CD4-positive, alpha-beta T cell (primary cell): ENCODE measurements at regions not wholly inside any gene's neighbourhood (a gene's known extent, or its start where the extent isn't known, plus 50 kb on each side); places are given as distances from the start of the nearest gene placed in this dataset.

Source experiments
- ATAC-seq: fragments of 200-7000 bp; cut with Tn5 transposase; one replicate; pipeline ENCODE4 v1.10.0; 2022; ENCODE audit warnings: mild to moderate bottlenecking; ENCODE audit not compliant: poor library complexity
- CTCF ChIA-PET: fragments of 350-600 bp; sonication (Branson Sonifier 250); formaldehyde crosslinking; loops from one replicate; lab custom pipeline; 2021; ENCODE audit warnings: antibody characterized with exemption, inconsistent platforms; lab: Charles Lee
- POLR2A ChIA-PET: fragments of 350-600 bp; sonication (Branson Sonifier 250); formaldehyde crosslinking; loops from one replicate; lab custom pipeline; 2021; ENCODE audit warnings: antibody characterized with exemption, inconsistent platforms; lab: Charles Lee
- DNase-seq, 14 experiments: peaks; one replicate each; pipeline ENCODE4 v3.0.0-alpha.2; 2013 to 2020; ENCODE audit warnings: mixed read lengths in 2 of 14
- H3K27ac ChIP-seq, 2 donors: one replicate each; pipeline versions ENCODE4 v1.5.1 to v1.7.0; 2013; ENCODE audit warnings: low read length in 2 of 2, low read depth in 1 of 2, mild to moderate bottlenecking in 1 of 2
- H3K27me3 ChIP-seq, 2 experiments: 1 replicate in 1 of 2; 2 replicates in 1 of 2; pipeline versions ENCODE4 v1.6.1 to v1.7.0; 2013; ENCODE audit warnings: low read length in 2 of 2, control low read depth in 1 of 2, mild to moderate bottlenecking in 1 of 2, moderate library complexity in 1 of 2; ENCODE audit not compliant: insufficient read depth in 2 of 2, control insufficient read depth in 1 of 2
- H3K36me3 ChIP-seq: one replicate; pipeline ENCODE4 v1.6.1; 2013; ENCODE audit warnings: low read length, control low read depth; ENCODE audit not compliant: insufficient read depth
- H3K4me1 ChIP-seq: one replicate; pipeline ENCODE4 v1.6.1; 2013; ENCODE audit warnings: low read length, control low read depth; ENCODE audit not compliant: insufficient read depth
- H3K4me3 ChIP-seq: one replicate; pipeline ENCODE4 v1.5.1; 2013; ENCODE audit warnings: mild to moderate bottlenecking, low read length, moderate library complexity
- H3K9me3 ChIP-seq, 2 experiments: 1 replicate in 1 of 2; 2 replicates in 1 of 2; pipeline versions ENCODE4 v1.6.1 to v1.7.0; 2013; ENCODE audit warnings: low read length in 2 of 2, mild to moderate bottlenecking in 2 of 2, control low read depth in 1 of 2, moderate library complexity in 1 of 2; ENCODE audit not compliant: control insufficient read depth in 1 of 2, insufficient read depth in 1 of 2
- H3K27ac Mint-ChIP-seq: one replicate; pipeline ENCODE4 v1.8.0; 2020; ENCODE audit warnings: mixed read lengths
- H3K27me3 Mint-ChIP-seq: one replicate; pipeline ENCODE4 v1.8.0; 2021; ENCODE audit warnings: mixed read lengths
- H3K36me3 Mint-ChIP-seq: one replicate; pipeline ENCODE4 v1.8.0; 2021; ENCODE audit warnings: low read depth, mixed read lengths
- H3K4me1 Mint-ChIP-seq: one replicate; pipeline ENCODE4 v1.8.0; 2021; ENCODE audit warnings: low read depth, mixed read lengths
- H3K4me3 Mint-ChIP-seq: one replicate; pipeline ENCODE4 v1.8.0; 2020; ENCODE audit warnings: mild to moderate bottlenecking, mixed read lengths
- H3K9me3 Mint-ChIP-seq: one replicate; pipeline ENCODE4 v1.8.0; 2020; ENCODE audit warnings: mixed read lengths
- intact Hi-C, 2 experiments: fragments of 100-400 bp; cut with DNase I in 1 of 2; cut with micrococcal nuclease in 1 of 2; formaldehyde crosslinking; loops; one replicate each; pipeline versions ENCODE4 v1.15.1 to v1.9.0; 2023 to 2025; cut with DNase I, micrococcal nuclease
- TF ChIP-seq, protein P1 (sequence below): fragments of 200-600 bp; IDR thresholded peaks from one replicate; pipeline ENCODE4 v1.8.0; 2022; ENCODE audit warnings: antibody characterized with exemption, mild to moderate bottlenecking

DNA sequence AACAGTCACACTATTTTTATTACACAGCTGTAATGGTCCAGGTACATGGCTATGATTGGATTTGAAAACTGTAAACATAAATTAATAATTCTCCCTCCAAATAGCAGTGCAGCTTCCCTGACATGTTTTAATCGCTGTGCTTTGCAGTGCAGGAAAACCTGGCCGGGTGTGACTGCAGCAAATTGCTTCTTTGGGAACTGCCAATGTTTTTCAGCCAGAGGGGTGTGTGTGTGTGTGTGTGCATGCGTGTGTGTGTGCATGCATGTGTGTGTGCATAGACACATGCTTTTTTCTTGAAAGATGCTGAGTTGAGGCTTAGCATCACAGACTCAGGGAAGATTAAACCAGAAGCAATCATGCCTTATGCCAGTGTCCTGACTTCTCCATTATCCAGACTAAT, 231.2 kb downstream of the PRDM2 start:
- ChIA-PET POLR2A (no interaction called here), CTCF (no interaction called here)
- TF ChIP-seq, protein P1, sequence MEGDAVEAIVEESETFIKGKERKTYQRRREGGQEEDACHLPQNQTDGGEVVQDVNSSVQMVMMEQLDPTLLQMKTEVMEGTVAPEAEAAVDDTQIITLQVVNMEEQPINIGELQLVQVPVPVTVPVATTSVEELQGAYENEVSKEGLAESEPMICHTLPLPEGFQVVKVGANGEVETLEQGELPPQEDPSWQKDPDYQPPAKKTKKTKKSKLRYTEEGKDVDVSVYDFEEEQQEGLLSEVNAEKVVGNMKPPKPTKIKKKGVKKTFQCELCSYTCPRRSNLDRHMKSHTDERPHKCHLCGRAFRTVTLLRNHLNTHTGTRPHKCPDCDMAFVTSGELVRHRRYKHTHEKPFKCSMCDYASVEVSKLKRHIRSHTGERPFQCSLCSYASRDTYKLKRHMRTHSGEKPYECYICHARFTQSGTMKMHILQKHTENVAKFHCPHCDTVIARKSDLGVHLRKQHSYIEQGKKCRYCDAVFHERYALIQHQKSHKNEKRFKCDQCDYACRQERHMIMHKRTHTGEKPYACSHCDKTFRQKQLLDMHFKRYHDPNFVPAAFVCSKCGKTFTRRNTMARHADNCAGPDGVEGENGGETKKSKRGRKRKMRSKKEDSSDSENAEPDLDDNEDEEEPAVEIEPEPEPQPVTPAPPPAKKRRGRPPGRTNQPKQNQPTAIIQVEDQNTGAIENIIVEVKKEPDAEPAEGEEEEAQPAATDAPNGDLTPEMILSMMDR, result no peak
- H3K27me3 ChIP-seq, result peaks cover 0 to 9% of the 10 kb centered on the region in 2 experiments
- H3K4me1 ChIP-seq, result no peaks in the 10 kb centered on the region
- H3K4me3 ChIP-seq, result no peak overlapping the region
- peaks cover 20% of the 10 kb centered on the region for H3K27me3 Mint-ChIP-seq
- no peaks in the 10 kb centered on the region for H3K4me1 Mint-ChIP-seq
- no peak overlapping the region for H3K4me3 Mint-ChIP-seq
- H3K9me3 Mint-ChIP-seq, result no peaks in the 10 kb centered on the region
- H3K36me3 Mint-ChIP-seq, result no peaks in the 10 kb centered on the region
- no peaks in the 10 kb centered on the region for H3K36me3 ChIP-seq
- no peak overlapping the region for H3K27ac ChIP-seq
- no peaks in the 10 kb centered on the region for H3K9me3 ChIP-seq
- H3K27ac Mint-ChIP-seq, result no peak overlapping the region
- no peak for ATAC-seq
- no peak for DNase-seq
- intact Hi-C loops, result loop anchor here in 1 of 2 experiments (10.0 kb wide), 1 partner anchor 1114 kb away; no protein-coding TSS in a partner anchor

DNA sequence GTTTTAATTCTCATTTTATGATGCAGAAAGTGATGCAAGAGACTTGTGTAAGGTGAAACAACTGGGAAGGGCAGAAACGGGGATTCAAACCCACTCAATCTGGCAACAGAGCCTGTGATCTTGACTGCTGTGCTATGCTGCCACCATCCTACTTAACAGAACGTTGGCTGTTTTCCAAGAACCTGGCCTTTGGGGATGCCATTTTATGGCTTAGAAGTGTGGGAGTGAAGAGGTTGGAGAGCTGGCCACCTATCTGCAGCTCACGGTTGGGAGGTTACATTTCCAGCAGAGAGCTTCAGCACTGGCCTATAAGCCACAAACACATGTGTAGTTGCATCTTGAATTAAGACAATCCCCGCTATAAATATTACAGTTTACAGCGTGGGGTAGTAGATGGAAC, 235.3 kb downstream of the PRDM2 start:
- H3K4me3 ChIP-seq, result no peak overlapping the region
- TF ChIP-seq, protein P1, result no peak
- H3K27me3 ChIP-seq, result peaks cover 2 to 14% of the 10 kb centered on the region in 2 experiments
- intact Hi-C loops, result loop anchor here in 1 of 2 experiments (10.0 kb wide), 1 partner anchor 1109 kb away; no protein-coding TSS in a partner anchor
- Mint-ChIP-seq H3K4me3 (no peak overlapping the region), H3K36me3 (no peaks in the 10 kb centered on the region), H3K4me1 (no peaks in the 10 kb centered on the region), H3K9me3 (no peaks in the 10 kb centered on the region), H3K27me3 (peaks cover 43% of the 10 kb centered on the region), H3K27ac (no peak overlapping the region)
- ATAC-seq (no peak), DNase-seq (no peak)
- H3K27ac ChIP-seq, result no peak overlapping the region
- no peaks in the 10 kb centered on the region for H3K9me3 ChIP-seq
- no peaks in the 10 kb centered on the region for H3K4me1 ChIP-seq
- H3K36me3 ChIP-seq, result no peaks in the 10 kb centered on the region
- ChIA-PET CTCF (no interaction called here), POLR2A (no interaction called here)

DNA sequence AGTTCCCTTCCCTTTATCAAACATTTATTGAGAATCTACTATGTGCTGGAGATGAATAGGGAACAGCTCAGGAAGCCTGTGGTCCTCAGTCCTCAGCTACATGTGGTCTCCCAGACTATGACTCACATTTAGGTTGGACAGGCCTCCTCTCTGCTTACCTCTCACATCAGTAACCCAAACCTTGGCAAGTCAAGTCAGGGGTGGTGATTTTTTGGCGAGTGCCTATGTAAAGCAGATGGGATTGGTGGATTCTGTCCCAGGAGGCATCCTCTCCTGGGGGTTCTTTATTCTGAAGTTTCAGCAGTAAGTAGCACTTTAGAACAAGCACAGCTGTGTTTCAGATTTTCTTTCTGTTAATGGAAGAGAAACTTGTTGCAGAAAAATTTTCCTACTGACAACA, 241.3 kb downstream of the PRDM2 start:
- H3K9me3 Mint-ChIP-seq, result peaks cover 5% of the 10 kb centered on the region
- Histone ChIP-seq H3K9me3 (peaks cover 6 to 12% of the 10 kb centered on the region in 2 experiments), H3K27ac (no peak overlapping the region), H3K36me3 (no peaks in the 10 kb centered on the region), H3K27me3 (peaks cover 2 to 6% of the 10 kb centered on the region in 2 experiments), H3K4me1 (no peaks in the 10 kb centered on the region), H3K4me3 (no peak overlapping the region)
- ATAC-seq, result no peak
- CTCF ChIA-PET, result no interaction called here
- H3K4me3 Mint-ChIP-seq, result no peak overlapping the region
- H3K27me3 Mint-ChIP-seq, result peaks cover 48% of the 10 kb centered on the region
- POLR2A ChIA-PET, result no interaction called here
- H3K4me1 Mint-ChIP-seq, result no peaks in the 10 kb centered on the region
- H3K36me3 Mint-ChIP-seq, result no peaks in the 10 kb centered on the region
- TF ChIP-seq, protein P1, result no peak
- intact Hi-C loops, result no loop called here
- no peak overlapping the region for H3K27ac Mint-ChIP-seq
- no peak for DNase-seq
